Skeletal muscle satellite cell (primary cell): ENCODE measurements at regions not wholly inside any gene's neighbourhood (a gene's known extent, or its start where the extent isn't known, plus 50 kb on each side); places are given as distances from the start of the nearest gene placed in this dataset.

Experiments
- H3K27me3 ChIP-seq: 2 replicates; pipeline ENCODE4 v1.7.0; 2013; ENCODE audit warnings: low read length; ENCODE audit not compliant: control insufficient read depth, insufficient read depth
- H3K36me3 ChIP-seq: 2 replicates; pipeline ENCODE4 v1.7.0; 2013; ENCODE audit warnings: mild to moderate bottlenecking, control low read depth, low read length; ENCODE audit not compliant: insufficient read depth
- H3K4me1 ChIP-seq: 2 replicates; pipeline ENCODE4 v1.7.0; 2013; ENCODE audit warnings: low read length; ENCODE audit not compliant: control insufficient read depth, insufficient read depth
- H3K4me2 ChIP-seq: 2 replicates; pipeline ENCODE4 v1.7.0; 2013; ENCODE audit warnings: mild to moderate bottlenecking, low read length
- H3K4me3 ChIP-seq: 2 replicates; pipeline ENCODE4 v1.7.0; 2013; ENCODE audit warnings: low read length
- H3K9ac ChIP-seq: 2 replicates; pipeline ENCODE4 v1.7.0; 2013; ENCODE audit warnings: mild to moderate bottlenecking, low read depth, low read length, moderate library complexity
- H3K9me3 ChIP-seq: replicated peaks from 2 replicates; pipeline ENCODE4 v1.7.0; 2013; ENCODE audit warnings: mild to moderate bottlenecking, control low read depth, low read length

DNA sequence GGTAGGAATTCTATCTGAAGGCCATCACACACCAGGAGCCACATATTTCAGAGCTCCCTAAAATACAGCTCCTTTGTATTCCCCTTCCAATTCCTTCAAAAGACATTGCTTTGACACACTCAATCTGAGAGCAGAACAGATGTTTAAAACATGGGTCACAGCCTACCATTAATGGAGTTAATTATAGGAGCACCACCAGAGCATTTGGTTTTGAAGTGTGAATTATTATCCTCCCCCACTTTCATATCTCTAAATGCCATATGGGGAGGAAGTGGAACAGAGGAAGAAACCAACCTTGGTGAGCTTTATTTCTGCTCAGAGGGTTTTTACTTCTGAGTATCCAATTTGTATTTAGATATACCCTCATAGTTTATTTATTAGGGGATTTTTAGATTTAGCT is 50.7 kb upstream of the TNFRSF21 start:
- Histone ChIP-seq H3K4me2 (no peak overlapping the region), H3K27me3 (peaks cover 8% of the 10 kb centered on the region), H3K4me3 (no peak overlapping the region), H3K9me3 (no peaks in the 10 kb centered on the region), H3K36me3 (no peaks in the 10 kb centered on the region), H3K9ac (no peak overlapping the region), H3K4me1 (no peaks in the 10 kb centered on the region)

DNA sequence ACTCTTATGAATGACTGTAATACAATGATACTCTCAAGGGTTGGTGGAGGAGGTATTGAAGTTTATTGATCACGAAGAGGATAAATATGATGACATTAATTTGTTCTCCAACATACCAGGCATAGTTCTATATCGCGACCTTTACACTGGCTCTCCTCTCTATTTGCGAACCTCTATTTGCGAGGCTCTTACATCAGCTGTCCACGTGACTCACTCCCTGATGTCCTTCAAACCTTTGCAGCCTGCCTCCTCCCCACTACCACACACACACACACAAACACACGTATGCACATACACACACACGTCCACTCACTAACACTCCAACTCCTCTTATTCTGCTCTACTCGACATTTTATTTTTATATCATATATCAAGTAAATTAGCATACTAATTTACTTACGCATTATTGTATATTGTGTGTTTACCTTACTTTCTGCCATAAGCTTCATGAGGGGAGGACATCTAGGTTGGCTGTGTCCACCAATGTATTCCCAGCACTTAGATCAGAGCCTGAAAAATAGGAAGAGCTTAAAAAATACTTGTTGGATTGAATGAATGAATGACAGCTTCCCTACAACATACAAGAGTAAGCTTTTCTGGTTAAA is 53.3 kb upstream of the TNFRSF21 start:
- no peaks in the 10 kb centered on the region for H3K9me3 ChIP-seq
- peaks cover 5% of the 10 kb centered on the region for H3K27me3 ChIP-seq
- no peak overlapping the region for H3K4me3 ChIP-seq
- H3K4me2 ChIP-seq = no peak overlapping the region
- H3K4me1 ChIP-seq = no peaks in the 10 kb centered on the region
- no peaks in the 10 kb centered on the region for H3K36me3 ChIP-seq
- H3K9ac ChIP-seq = no peak overlapping the region

DNA sequence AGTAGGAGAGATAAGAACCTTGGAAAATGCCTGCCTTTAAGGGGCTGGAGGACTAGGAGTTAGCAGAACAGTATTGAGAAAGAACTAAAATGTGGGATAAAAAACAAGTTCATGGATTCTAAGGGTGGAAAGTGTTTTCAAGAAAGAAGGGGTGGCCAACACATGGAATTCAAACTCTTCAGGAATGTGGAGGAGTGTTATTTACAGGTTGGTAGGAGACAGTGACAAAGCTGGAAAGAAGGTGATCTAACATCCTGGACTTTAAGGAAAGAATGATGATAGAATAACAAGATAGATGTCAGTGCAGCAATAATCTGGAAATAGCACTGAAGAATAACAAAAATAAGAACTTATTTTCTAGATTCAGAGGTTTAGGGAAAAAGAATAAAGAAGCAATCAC is 54.0 kb upstream of the TNFRSF21 start:
- Histone ChIP-seq H3K4me3 (no peak overlapping the region), H3K4me1 (no peaks in the 10 kb centered on the region), H3K36me3 (no peaks in the 10 kb centered on the region), H3K9ac (no peak overlapping the region), H3K9me3 (no peaks in the 10 kb centered on the region), H3K4me2 (no peak overlapping the region), H3K27me3 (peaks cover 5% of the 10 kb centered on the region)

DNA sequence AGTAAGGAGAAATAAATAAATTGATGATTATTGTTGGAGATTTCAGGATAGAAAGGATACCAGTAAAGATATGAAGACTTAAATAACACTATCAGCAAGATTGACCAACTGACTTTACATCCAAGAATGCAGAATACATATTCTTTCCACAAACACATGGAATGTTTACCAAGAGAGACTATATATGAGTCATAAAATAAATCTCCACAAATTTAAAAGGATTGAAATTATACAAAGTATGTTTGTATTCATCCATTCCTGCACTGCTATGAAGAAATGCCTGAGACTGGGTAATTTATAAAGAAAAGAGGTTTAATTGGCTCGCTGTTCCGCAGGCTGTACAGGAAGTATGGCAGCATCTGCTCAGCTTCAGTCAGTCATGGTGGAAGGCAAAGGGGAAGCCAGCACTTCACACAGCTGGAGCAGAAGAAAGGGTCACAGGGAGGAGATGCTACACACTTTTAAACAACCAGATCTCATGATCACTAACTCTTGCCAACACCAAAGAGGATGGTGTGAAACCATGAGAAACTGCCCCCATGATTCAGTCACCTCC is 56.7 kb upstream of the TNFRSF21 start:
- Histone ChIP-seq H3K4me1 (no peaks in the 10 kb centered on the region), H3K4me3 (no peak overlapping the region), H3K9me3 (no peaks in the 10 kb centered on the region), H3K36me3 (no peaks in the 10 kb centered on the region), H3K27me3 (no peaks in the 10 kb centered on the region), H3K9ac (no peak overlapping the region), H3K4me2 (no peak overlapping the region)

DNA sequence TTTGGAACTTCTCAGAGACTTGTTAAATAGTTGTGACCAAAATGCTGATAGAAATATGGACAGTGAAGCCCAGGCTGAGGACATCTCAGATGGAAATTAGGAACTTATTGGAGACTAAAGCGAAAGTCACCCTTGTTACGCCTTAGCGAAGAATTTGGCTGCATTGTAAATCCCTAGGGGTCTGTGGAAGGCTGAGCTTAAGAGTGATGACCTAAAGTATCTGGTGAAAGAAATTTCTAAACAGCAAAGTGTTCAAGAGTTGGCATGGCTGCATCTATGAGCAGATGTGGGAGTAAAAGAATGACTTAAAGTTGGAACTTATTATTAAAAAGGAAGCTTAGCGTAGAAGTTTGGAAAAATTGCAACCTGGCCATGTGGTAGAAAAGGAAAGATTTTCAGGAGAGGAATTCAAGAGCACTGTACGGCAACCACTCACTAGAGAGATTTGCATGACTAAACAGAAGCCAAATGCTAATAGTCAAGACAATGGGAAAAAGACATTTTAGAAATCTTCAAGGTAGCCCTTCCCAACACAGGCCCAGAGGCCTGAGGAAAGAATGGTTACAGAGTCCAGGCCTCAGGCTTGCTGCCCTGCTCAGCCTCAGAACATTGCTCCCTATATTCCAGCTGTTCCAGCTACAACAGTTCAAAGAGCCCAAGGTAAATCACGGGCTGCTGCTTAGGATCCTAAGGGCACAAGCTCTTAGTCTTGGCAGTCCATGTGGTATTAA is 61.6 kb upstream of the TNFRSF21 start:
- no peak overlapping the region for H3K9ac ChIP-seq
- peaks cover 3% of the 10 kb centered on the region for H3K27me3 ChIP-seq
- no peaks in the 10 kb centered on the region for H3K4me1 ChIP-seq
- H3K4me3 ChIP-seq = no peak overlapping the region
- no peaks in the 10 kb centered on the region for H3K9me3 ChIP-seq
- no peaks in the 10 kb centered on the region for H3K36me3 ChIP-seq
- H3K4me2 ChIP-seq = no peak overlapping the region

DNA sequence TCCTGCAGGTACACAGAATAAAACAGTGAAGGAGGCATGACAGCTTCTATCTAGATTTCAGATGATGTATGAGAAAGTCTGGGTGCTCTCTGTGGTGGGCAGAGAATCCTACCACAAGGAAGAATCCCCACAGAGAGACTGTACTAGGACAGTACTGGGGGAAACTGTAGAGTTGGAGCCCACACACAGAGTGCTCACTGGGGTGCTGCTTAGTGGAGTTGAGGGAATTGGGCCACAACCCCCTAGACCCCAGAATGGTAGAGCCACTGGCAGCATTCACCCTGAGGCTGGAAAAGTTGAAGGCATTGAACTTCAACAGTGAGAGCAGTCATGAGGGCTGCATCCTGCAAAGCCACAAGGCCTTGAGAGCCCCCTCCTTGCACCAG is 62.2 kb upstream of the TNFRSF21 start:
- Histone ChIP-seq H3K4me3 (no peak overlapping the region), H3K4me1 (no peaks in the 10 kb centered on the region), H3K4me2 (no peak overlapping the region), H3K9me3 (no peaks in the 10 kb centered on the region), H3K9ac (no peak overlapping the region), H3K27me3 (peaks cover 3% of the 10 kb centered on the region), H3K36me3 (no peaks in the 10 kb centered on the region)

DNA sequence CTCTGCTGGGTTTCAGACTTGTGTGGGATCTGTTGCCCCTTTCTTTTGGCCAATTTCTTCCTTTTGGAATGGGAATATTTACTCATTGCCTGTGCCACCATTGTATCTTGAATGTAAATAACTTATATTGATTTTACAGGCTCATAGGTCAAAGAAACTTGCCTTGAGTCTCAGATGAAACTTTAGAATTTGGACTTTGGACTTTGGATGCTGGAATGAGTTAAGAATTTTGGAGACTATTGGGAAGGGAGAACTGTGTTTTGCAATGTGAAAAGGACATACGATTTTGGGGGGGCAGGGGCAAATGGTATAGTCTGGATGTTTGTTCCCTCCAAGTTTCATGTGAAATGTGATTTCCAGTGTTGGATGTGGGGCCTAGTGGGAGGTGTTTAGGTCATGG is 62.6 kb upstream of the TNFRSF21 start:
- no peaks in the 10 kb centered on the region for H3K9me3 ChIP-seq
- peaks cover 3% of the 10 kb centered on the region for H3K27me3 ChIP-seq
- no peak overlapping the region for H3K4me2 ChIP-seq
- no peak overlapping the region for H3K4me3 ChIP-seq
- no peaks in the 10 kb centered on the region for H3K4me1 ChIP-seq
- no peak overlapping the region for H3K9ac ChIP-seq
- no peaks in the 10 kb centered on the region for H3K36me3 ChIP-seq

DNA sequence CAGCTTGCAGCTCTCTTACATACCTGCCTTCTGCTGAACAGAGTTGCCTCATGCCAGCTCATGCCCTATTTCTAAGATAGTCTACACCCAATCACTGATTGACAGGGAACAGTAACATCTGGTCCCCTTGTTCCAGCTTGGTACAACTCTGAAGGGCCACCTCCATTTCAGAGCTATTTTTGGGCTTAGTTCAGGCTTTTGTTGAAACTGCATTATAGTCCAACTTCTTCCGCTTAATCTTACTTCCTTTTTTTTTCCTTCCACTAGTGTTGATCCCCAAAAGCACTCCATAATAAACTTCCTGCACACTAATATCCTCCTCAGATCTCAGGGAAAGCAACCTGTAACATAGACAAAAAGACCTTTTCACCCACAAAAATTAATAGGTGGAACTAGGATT is 65.7 kb upstream of the TNFRSF21 start:
- H3K36me3 ChIP-seq = no peaks in the 10 kb centered on the region
- H3K9me3 ChIP-seq = no peaks in the 10 kb centered on the region
- H3K4me3 ChIP-seq = no peak overlapping the region
- H3K27me3 ChIP-seq = peaks cover 3% of the 10 kb centered on the region
- H3K4me2 ChIP-seq = no peak overlapping the region
- H3K4me1 ChIP-seq = no peaks in the 10 kb centered on the region
- no peak overlapping the region for H3K9ac ChIP-seq

DNA sequence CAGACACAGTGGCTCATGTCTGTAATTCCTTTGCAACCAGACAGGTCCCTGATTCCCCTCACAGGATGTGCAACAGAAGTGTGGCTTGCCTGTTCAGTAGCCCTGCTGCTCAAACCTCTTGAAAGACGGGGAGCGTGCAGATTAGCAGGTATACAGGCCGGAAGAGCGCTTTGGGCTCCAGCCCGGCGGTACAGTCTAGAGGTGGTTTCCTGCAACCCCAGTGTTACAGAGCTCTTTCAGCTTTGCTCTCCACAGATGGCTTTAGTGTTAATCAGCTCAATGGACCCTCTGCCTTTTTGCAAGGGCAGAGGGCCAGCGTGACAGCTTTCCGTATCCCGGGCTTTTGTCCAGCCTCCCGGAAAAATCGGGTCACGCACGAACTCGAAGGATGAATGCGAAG is 67.2 kb upstream of the TNFRSF21 start:
- Histone ChIP-seq H3K27me3 (peaks cover under 1% of the 10 kb centered on the region), H3K9me3 (no peaks in the 10 kb centered on the region), H3K4me2 (no peak overlapping the region), H3K4me1 (no peaks in the 10 kb centered on the region), H3K9ac (no peak overlapping the region), H3K4me3 (no peak overlapping the region), H3K36me3 (no peaks in the 10 kb centered on the region)

DNA sequence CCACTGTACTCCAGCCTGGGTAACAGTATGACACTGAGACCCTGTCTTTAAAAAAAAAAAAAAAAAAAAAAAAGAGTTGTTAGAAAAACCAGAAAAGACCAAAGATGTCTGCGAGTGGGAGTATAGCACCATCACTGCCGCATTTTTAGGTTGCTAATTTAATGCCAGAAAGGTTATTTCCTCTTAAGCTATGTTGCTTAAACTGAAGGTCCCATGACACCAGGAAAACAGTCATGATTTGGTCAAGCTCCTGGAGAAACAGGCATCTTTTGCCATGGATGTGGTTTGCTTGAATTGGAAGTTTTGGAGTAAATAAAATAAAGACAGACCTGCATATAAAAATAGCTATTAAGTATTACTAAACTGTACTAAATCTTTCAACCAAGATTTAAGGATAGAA is 68.3 kb upstream of the TNFRSF21 start:
- Histone ChIP-seq H3K4me1 (no peaks in the 10 kb centered on the region), H3K4me2 (no peak overlapping the region), H3K9me3 (no peaks in the 10 kb centered on the region), H3K9ac (no peak overlapping the region), H3K27me3 (no peaks in the 10 kb centered on the region), H3K4me3 (no peak overlapping the region), H3K36me3 (no peaks in the 10 kb centered on the region)

DNA sequence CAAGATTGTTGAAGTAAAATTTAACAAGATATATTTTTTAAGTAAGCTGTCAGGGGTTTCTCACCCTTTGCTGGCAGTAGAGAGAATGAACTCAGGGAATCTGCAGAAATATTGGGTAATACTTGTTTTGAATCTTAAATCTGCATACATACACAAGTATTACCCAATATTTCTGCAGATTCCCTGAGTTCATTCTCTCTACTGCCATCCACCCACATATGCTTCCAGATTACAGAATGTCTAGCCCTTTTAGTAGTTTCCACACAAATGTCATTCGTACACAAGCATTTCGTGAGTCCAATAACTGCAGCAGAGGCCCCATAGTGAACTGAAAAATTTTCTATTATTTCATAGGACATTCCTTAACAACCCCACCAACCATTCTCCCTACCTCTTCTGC is 69.6 kb upstream of the TNFRSF21 start:
- Histone ChIP-seq H3K4me1 (no peaks in the 10 kb centered on the region), H3K27me3 (no peaks in the 10 kb centered on the region), H3K4me2 (no peak overlapping the region), H3K9ac (no peak overlapping the region), H3K36me3 (no peaks in the 10 kb centered on the region), H3K9me3 (no peaks in the 10 kb centered on the region), H3K4me3 (no peak overlapping the region)

DNA sequence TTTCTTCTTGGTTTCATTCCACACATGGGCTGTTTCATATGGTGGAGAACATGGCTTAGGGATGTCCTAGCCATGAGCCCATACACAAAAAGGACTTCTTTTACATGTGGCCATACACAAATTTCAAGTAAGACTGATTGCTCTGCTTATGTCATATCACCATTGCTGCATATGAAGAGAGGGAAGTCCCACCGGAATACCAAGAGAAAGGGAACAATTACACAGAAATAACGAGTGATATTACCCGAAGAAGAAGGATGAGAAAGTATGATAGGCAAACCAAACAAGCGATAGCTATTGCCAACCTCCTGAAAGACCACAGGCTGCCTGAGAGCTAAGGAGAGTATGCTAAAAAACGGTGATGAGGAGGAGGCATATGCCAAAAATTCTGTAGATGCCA is 70.5 kb upstream of the TNFRSF21 start:
- no peak overlapping the region for H3K4me3 ChIP-seq
- H3K9ac ChIP-seq = no peak overlapping the region
- H3K4me1 ChIP-seq = no peaks in the 10 kb centered on the region
- no peaks in the 10 kb centered on the region for H3K36me3 ChIP-seq
- no peak overlapping the region for H3K4me2 ChIP-seq
- H3K27me3 ChIP-seq = no peaks in the 10 kb centered on the region
- no peaks in the 10 kb centered on the region for H3K9me3 ChIP-seq
